Adipocyte (in vitro differentiated cells): ENCODE measurements at regions not wholly inside any gene's neighbourhood (a gene's known extent, or its start where the extent isn't known, plus 50 kb on each side); places are given as distances from the start of the nearest gene placed in this dataset.
"Not testable (repeated sequence)": the region's sequence is repeated elsewhere in the genome, so short reads cannot be mapped to it uniquely, and the experiment has no call there.

Source experiments
- DNase-seq: peaks from one replicate; pipeline ENCODE4 v3.0.0-alpha.2; 2015; ENCODE audit warnings: low read depth
- H3K27me3 ChIP-seq: replicated peaks from 2 replicates; pipeline ENCODE4 v1.7.0; 2013; ENCODE audit warnings: mild to moderate bottlenecking, low read length, moderate library complexity; ENCODE audit not compliant: control insufficient read depth, insufficient read depth
- H3K36me3 ChIP-seq: 2 replicates; pipeline ENCODE4 v1.7.0; 2013; ENCODE audit warnings: low read length, mild to moderate bottlenecking, moderate library complexity; ENCODE audit not compliant: control insufficient read depth, insufficient read depth, severe bottlenecking
- H3K4me1 ChIP-seq: 2 replicates; pipeline ENCODE4 v1.7.0; 2013; ENCODE audit warnings: mild to moderate bottlenecking, low read length, moderate library complexity; ENCODE audit not compliant: control insufficient read depth, insufficient read depth
- H3K4me3 ChIP-seq: 2 replicates; pipeline ENCODE4 v1.7.0; 2013; ENCODE audit warnings: mild to moderate bottlenecking, low read length, moderate library complexity
- H3K9ac ChIP-seq: 2 replicates; pipeline ENCODE4 v1.7.0; 2013; ENCODE audit warnings: mild to moderate bottlenecking, low read length, moderate library complexity
- H3K9me3 ChIP-seq: 2 replicates; pipeline ENCODE4 v1.7.0; 2013; ENCODE audit warnings: mild to moderate bottlenecking, low read length, moderate library complexity; ENCODE audit not compliant: control insufficient read depth

GRCh38 chr5:77867194-77867691, 91.1 kb upstream of the TBCA start:
- peaks cover 9% of the 10 kb centered on the region for H3K4me1 ChIP-seq
- H3K36me3 ChIP-seq = no peaks in the 10 kb centered on the region
- no peaks in the 10 kb centered on the region for H3K9me3 ChIP-seq
- H3K9ac ChIP-seq = no peak overlapping the region
- no peaks in the 10 kb centered on the region for H3K27me3 ChIP-seq
- H3K4me3 ChIP-seq = no peak overlapping the region
- peak; percentile 73 for DNase-seq

DNA sequence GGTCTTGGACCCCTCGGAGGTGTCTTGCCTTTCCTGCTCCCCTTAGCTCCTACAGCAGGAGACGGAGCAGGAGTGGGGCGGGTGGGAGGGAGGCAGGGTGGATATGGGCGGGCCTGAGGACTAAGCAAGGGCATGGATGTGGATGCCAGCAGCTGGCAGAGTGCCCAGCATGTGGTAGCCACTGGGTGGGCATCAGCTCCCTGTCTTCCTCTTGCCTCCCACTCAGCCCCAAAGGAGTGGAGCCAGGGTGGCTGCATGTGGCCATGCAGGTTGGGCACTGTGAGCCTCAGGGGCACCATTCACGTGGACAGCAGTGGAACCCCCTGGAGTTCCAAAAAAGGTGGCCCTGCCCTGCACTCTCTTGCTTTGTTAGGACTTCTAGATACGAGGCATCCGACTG, 90.1 kb upstream of the TBCA start:
- Histone ChIP-seq H3K9me3 (no peaks in the 10 kb centered on the region), H3K4me3 (no peak overlapping the region), H3K9ac (no peak overlapping the region), H3K36me3 (no peaks in the 10 kb centered on the region), H3K4me1 (peaks cover 9% of the 10 kb centered on the region), H3K27me3 (no peaks in the 10 kb centered on the region)
- DNase-seq = no peak

DNA sequence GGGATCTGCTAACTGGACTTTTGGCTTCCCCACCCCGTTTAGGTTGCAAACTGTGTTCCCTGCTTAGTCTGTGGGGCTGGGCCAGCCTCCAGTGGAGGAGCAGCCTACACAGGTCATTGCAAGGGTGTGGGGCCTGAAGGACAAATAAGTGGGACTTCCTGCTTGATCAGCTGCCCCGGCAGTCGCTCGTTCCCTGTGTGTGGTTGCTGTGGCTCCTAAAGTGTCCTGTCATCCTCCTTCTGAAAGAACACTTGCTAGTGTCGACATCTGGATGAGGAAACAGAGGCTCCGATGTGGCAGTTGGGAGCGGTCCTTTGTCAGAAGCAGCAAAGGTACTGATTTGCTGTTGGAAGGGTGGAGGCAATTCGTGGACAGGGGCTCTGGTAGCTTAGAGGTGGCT, 88.9 kb upstream of the TBCA start:
- no peak overlapping the region for H3K4me3 ChIP-seq
- H3K9me3 ChIP-seq = no peaks in the 10 kb centered on the region
- no peak overlapping the region for H3K9ac ChIP-seq
- no peak for DNase-seq
- H3K27me3 ChIP-seq = no peaks in the 10 kb centered on the region
- no peaks in the 10 kb centered on the region for H3K36me3 ChIP-seq
- peaks cover 9% of the 10 kb centered on the region for H3K4me1 ChIP-seq

DNA sequence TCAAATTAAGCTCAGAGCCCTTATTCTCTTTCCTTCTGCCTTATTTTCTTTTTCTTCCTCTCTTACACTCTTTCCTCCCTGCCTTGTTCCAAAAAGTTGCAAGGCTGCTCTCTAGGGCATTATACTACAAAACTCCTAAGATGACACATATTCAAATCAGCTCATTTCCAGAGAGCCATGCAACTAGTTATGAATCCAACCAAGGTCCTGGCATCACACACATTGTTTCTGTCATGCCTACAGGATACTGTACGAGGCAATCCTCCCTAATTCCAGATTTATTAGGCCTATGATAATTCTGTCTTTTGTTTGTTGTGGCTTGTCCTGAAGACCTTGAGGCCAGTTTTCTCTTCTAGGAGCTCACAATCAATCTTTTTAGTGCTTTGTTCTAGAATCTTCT, 87.0 kb upstream of the TBCA start:
- Histone ChIP-seq H3K36me3 (no peaks in the 10 kb centered on the region), H3K4me3 (no peak overlapping the region), H3K4me1 (peaks cover 9% of the 10 kb centered on the region), H3K9ac (no peak overlapping the region), H3K27me3 (no peaks in the 10 kb centered on the region), H3K9me3 (no peaks in the 10 kb centered on the region)
- DNase-seq = no peak

- no peaks in the 10 kb centered on the region for H3K36me3 ChIP-seq
- H3K27me3 ChIP-seq = no peaks in the 10 kb centered on the region
- H3K9ac ChIP-seq = no peak overlapping the region
- H3K4me1 ChIP-seq = peaks cover 9% of the 10 kb centered on the region
- H3K4me3 ChIP-seq = no peak overlapping the region
- no peak for DNase-seq
- no peaks in the 10 kb centered on the region for H3K9me3 ChIP-seq
Observed at GRCh38 chr5:77861576-77861975, 85.4 kb upstream of the TBCA start.

- Histone ChIP-seq H3K9me3 (no peaks in the 10 kb centered on the region), H3K27me3 (no peaks in the 10 kb centered on the region), H3K4me3 (no peak overlapping the region), H3K9ac (no peak overlapping the region), H3K4me1 (peaks cover 9% of the 10 kb centered on the region), H3K36me3 (no peaks in the 10 kb centered on the region)
- DNase-seq = no peak
Observed at GRCh38 chr5:77859306-77859705, 83.2 kb upstream of the TBCA start.

DNA sequence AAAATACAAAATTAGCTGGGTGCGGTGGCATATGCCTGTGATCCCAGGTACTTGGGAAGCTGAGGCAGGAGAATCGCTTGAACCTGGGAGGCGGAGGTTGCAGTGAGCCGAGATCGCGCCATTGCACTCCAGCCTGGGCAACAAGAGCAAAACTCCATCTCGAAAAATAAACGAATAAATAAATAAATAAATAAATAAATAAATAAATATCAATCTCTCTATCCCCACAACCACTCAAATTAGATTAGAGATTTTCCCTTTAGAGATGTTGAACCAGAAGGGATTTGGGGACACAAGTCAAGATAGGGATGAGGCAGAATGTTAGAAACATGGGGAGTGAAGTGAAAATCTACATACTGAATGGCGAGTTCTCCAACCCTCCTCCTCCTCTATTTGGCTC, 82.5 kb upstream of the TBCA start:
- H3K36me3 ChIP-seq, H3K9me3 ChIP-seq, H3K4me1 ChIP-seq, H3K27me3 ChIP-seq, H3K4me3 ChIP-seq, DNase-seq, H3K9ac ChIP-seq: not testable (repeated sequence)

GRCh38 chr5:77855369-77855768, 79.2 kb upstream of the TBCA start:
- no peaks in the 10 kb centered on the region for H3K27me3 ChIP-seq

DNA sequence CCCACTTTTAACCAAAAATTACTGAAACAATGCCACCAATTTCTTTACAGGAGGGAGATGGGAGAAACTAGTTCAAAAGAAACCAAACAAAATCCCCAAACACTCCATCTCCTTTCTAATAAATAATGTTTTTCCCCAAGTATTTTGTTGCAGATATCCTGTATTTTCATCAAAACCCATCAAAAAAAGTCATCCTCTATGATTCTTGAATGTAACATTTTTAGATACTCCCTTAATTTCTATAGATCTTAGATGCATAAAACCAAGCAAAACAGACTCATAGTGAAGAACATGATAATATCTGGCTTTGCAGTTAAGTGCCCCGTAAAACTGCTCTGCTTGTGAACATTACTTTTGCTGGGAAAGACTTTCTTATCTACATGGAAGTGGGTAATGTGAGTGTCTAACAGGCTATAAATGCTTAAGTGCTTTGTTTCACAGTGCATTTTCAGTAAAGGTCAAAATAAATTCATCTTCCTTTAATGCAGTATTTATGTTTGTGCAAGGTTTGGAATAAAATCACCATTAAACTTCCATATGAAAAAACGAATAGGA, 77.3 kb upstream of the TBCA start:
- H3K4me3 ChIP-seq = no peak overlapping the region
- H3K36me3 ChIP-seq = no peaks in the 10 kb centered on the region
- DNase-seq = no peak
- peaks cover 3% of the 10 kb centered on the region for H3K4me1 ChIP-seq
- H3K9ac ChIP-seq = no peak overlapping the region
- H3K27me3 ChIP-seq = no peaks in the 10 kb centered on the region
- H3K9me3 ChIP-seq = no peaks in the 10 kb centered on the region

More at GRCh38 chr5:77855369-77855768, 79.2 kb upstream of the TBCA start:
- Histone ChIP-seq H3K4me3 (no peak overlapping the region), H3K36me3 (no peaks in the 10 kb centered on the region), H3K4me1 (peaks cover 3% of the 10 kb centered on the region), H3K9me3 (no peaks in the 10 kb centered on the region), H3K9ac (no peak overlapping the region)
- no peak for DNase-seq

DNA sequence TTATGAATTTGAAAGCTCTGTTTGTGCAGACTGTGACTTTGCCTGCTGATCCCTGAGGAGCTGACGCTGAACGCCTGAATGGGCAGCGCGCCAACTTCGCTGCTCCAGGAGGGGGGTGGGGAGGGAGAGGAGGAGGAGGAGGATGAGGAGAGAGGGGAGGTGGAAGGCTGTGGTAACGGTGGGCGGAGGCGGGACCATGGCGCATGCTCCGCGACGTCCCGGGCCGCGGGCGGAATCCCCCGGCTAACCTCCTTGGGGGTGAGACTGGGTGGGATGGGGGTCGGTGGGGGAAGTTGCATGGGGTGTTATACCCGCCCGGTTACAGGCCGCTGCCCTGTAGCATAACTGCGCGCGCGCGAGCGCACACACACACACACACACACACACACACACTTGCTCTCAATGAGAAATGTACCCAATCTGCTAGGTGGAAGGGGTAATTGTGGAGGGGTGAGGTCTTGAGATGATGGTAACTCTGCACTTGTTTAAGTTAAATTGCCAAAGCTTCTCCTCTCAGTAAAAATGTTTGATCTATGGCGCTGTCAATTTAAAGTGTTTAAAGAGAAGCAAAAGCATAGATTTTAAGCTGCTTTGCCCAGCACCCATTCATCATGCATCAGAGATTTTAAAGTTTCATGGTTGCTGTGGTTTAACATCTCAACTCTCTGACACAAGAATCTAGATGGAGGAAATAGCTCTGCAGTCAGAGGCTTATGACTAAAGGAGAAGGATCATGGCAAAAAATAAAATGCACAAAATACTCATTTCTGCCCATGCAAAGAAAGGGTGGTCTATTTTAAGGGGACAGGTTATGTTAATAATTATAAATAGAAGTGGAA, 76.6 kb upstream of the TBCA start:
- Histone ChIP-seq H3K4me3 (peak overlapping the region; percentile 89), H3K9ac (peak overlapping the region; percentile 82), H3K4me1 (peaks cover 3% of the 10 kb centered on the region), H3K9me3 (no peaks in the 10 kb centered on the region), H3K36me3 (no peaks in the 10 kb centered on the region), H3K27me3 (no peaks in the 10 kb centered on the region)
- peak; percentile 64 for DNase-seq

DNA sequence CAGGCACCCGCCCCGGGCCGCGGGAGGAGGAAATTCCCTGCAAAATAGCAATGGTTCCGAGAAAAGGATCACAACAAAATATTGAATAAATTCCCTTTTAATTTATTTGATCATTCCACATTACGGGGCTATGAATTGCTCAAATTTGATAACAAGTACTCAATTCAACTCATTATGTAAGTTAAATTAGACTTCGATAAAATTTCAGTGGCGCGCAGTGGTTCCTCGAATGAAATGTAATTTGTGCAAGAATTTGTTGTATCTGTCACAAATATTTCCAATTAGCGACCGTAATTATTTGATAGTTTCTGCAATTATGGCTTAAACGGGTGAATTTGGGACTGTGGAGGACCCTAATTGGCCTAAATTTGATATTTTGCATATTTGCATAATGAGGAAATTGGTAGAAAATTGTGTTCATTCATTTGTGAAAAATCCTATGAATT, 76.0 kb upstream of the TBCA start:
- Histone ChIP-seq H3K9me3 (no peaks in the 10 kb centered on the region), H3K4me1 (peaks cover 3% of the 10 kb centered on the region), H3K9ac (peak overlapping the region; percentile 82), H3K4me3 (peak overlapping the region; percentile 89), H3K36me3 (no peaks in the 10 kb centered on the region), H3K27me3 (no peaks in the 10 kb centered on the region)
- DNase-seq = no peak
